ENCODE measurements at regions not wholly inside any gene's neighbourhood (a gene's known extent, or its start where the extent isn't known, plus 50 kb on each side); places are given as distances from the start of the nearest gene placed in this dataset.

DNA sequence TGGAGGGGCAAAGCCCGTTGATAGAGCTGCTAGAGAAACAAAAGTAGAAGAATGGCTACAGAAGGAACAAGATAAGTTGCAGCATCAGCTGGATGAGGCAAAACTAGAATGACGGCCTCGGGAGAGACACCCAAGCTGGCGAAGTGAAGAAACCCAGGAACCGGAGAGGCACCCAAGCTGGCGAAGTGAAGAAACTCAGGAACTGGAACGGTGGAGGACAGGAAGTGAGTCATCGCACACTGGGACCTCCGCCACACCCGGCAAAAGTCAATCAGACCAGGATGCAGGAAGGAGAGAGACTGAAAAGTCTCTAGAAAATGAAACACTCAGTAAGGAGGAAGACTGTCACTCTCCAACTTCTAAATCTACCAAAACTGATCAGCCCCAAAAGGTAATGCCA, 133.0 kb upstream of the NEBL start:
- TF ChIP-seq CTCF (IDR thresholded peaks at IDR 0.05) (no peak), ZFX (IDR thresholded peaks at IDR 0.05; ENCODE audit: borderline replicate concordance) (no peak)
